ENCODE measurements at regions not wholly inside any gene's neighbourhood (a gene's known extent, or its start where the extent isn't known, plus 50 kb on each side); places are given as distances from the start of the nearest gene placed in this dataset.
"Not testable (repeated sequence)": the region's sequence is repeated elsewhere in the genome, so short reads cannot be mapped to it uniquely, and the experiment has no call there.

- DNase-seq (ENCODE audit: low spot score in 2 of 2), result peak; percentile 89
- Histone ChIP-seq H3K27me3 (ENCODE audit: low read depth) (no peaks in the 10 kb centered on the region), H3K9me3 (no peaks in the 10 kb centered on the region; the same call in 1 of the 2 replicates), H3K4me1 (peaks cover 40% of the 10 kb centered on the region), H3K36me3 (replicated peaks) (no peaks in the 10 kb centered on the region), H3K4me3 (peak overlapping the region; percentile 55)
- in situ Hi-C loops (cut with MboI; ENCODE audit: low sequenced_read_pairs), result no loop called here
These were observed 108.4 kb upstream of the PRSS16 start for GRCh38 chr6:27138837-27139755.

- peaks cover 40% of the 10 kb centered on the region for H3K4me1 ChIP-seq
- peak; percentile 74 to 76 for DNase-seq (ENCODE audit: low spot score in 2 of 2)
These were observed 107.5 kb upstream of the PRSS16 start for GRCh38 chr6:27139756-27140579.

GRCh38 chr6:27140999-27141528 lies 106.4 kb upstream of the PRSS16 start:
- DNase-seq (ENCODE audit: low spot score in 2 of 2), result peak in 1 of 2 experiments; percentile 32
- Histone ChIP-seq H3K36me3 (replicated peaks) (no peaks in the 10 kb centered on the region), H3K27me3 (ENCODE audit: low read depth) (no peaks in the 10 kb centered on the region), H3K4me3 (peak overlapping the region; percentile 21), H3K9me3 (no peaks in the 10 kb centered on the region), H3K4me1 (peaks cover 39% of the 10 kb centered on the region)
- in situ Hi-C loops (cut with MboI; ENCODE audit: low sequenced_read_pairs), result no loop called here

More at GRCh38 chr6:27139756-27140579, 107.5 kb upstream of the PRSS16 start:
- Histone ChIP-seq H3K9me3 (no peaks in the 10 kb centered on the region; the same call in 1 of the 2 replicates), H3K27me3 (ENCODE audit: low read depth) (no peaks in the 10 kb centered on the region), H3K4me3 (peak overlapping the region; percentile 55), H3K36me3 (replicated peaks) (no peaks in the 10 kb centered on the region)
- in situ Hi-C loops (cut with MboI; ENCODE audit: low sequenced_read_pairs), result no loop called here

DNA sequence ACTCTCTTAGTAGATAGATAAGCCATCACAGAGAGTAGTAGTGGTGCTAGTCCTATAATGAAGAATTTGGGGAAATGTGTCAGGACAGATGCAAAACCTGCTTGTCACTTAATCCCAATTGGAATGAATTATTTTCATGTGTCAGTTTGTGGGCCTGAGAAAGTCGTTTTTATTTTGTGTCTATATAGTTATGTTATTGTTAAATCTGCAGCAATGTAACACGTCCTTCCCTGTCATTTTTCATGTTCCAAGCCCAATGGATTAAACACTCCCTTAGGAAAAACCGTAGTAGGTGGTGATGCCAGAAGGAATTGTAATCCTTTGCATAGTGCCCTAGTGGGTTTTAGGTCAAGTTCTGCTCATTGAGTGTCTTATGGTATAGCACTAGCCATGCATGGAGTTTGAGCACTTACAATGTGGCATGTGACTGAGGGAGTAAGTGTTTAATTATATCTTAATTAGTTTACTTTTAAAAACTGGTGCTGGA lies 105.9 kb upstream of the PRSS16 start:
- Histone ChIP-seq H3K36me3 (replicated peaks) (no peaks in the 10 kb centered on the region), H3K27me3 (ENCODE audit: low read depth) (no peaks in the 10 kb centered on the region), H3K4me3 (peak overlapping the region; percentile 21), H3K9me3 (no peaks in the 10 kb centered on the region), H3K4me1 (peaks cover 39% of the 10 kb centered on the region)
- in situ Hi-C loops (cut with MboI; ENCODE audit: low sequenced_read_pairs), result no loop called here
- DNase-seq (ENCODE audit: low spot score in 2 of 2), result peak in 1 of 2 experiments; percentile 35

- in situ Hi-C loops (cut with MboI; ENCODE audit: low sequenced_read_pairs); DNase-seq (ENCODE audit: low spot score in 2 of 2); H3K4me3 ChIP-seq; H3K9me3 ChIP-seq; H3K36me3 ChIP-seq (replicated peaks); H3K27me3 ChIP-seq (ENCODE audit: low read depth): not testable (repeated sequence)
- peaks cover 30% of the 10 kb centered on the region for H3K4me1 ChIP-seq
These were observed 104.5 kb upstream of the PRSS16 start for GRCh38 chr6:27143020-27143388.

DNA sequence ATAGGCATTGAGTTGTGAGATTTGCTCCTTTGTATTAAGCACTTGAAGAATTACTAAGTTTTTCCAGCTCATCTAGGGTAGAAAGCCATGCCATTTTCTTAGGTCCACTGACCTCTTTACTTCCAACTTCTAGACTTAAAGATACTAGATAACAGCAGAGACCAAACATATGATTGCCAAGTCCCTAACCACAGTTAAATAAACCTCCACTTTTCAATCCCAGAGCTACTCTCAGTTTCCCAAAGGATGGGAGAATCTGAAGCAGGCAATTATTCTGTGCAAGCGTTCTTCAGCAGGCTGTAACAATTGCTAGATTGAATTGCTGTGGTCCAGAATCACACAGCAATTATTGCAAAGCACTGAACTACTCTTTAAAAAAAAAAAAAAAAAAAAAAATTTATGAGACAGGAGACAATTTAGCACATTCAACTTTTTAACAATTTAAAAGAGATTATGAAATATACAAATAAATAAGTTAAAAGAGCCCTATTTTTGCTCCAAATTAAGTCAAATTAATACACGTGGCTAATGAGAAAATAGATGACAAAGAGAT lies 104.0 kb upstream of the PRSS16 start:
- peaks cover 24% of the 10 kb centered on the region for H3K4me1 ChIP-seq
- DNase-seq (ENCODE audit: low spot score in 2 of 2), result no peak
- H3K36me3 ChIP-seq (replicated peaks), result no peaks in the 10 kb centered on the region
- in situ Hi-C loops (cut with MboI; ENCODE audit: low sequenced_read_pairs), result no loop called here
- no peak overlapping the region for H3K4me3 ChIP-seq
- no peaks in the 10 kb centered on the region for H3K9me3 ChIP-seq
- no peaks in the 10 kb centered on the region for H3K27me3 ChIP-seq (ENCODE audit: low read depth)

GRCh38 chr6:27144740-27145079 lies 102.8 kb upstream of the PRSS16 start:
- in situ Hi-C loops (cut with MboI; ENCODE audit: low sequenced_read_pairs), result loop anchor here (5.0 kb wide), 2 partner anchors 693 to 1112 kb away; a partner anchor contains a TSS
- H3K9me3 ChIP-seq, result no peaks in the 10 kb centered on the region
- peak in 1 of 2 experiments; percentile 51 for DNase-seq (ENCODE audit: low spot score in 2 of 2)
- H3K4me3 ChIP-seq, result peak overlapping the region; percentile 51
- H3K4me1 ChIP-seq, result peaks cover 20% of the 10 kb centered on the region
- H3K27me3 ChIP-seq (ENCODE audit: low read depth), result no peaks in the 10 kb centered on the region
- H3K36me3 ChIP-seq (replicated peaks), result no peaks in the 10 kb centered on the region

- in situ Hi-C loops (cut with MboI; ENCODE audit: low sequenced_read_pairs), result loop anchor here (5.0 kb wide), 2 partner anchors 691 to 1114 kb away; a partner anchor contains a TSS
- H3K4me3 ChIP-seq, result peak overlapping the region; percentile 51
These were observed 101.6 kb upstream of the PRSS16 start for GRCh38 chr6:27145731-27146455.

GRCh38 chr6:27146456-27146705 lies 101.1 kb upstream of the PRSS16 start:
- peak overlapping the region; percentile 51 for H3K4me3 ChIP-seq
- peaks cover 11% of the 10 kb centered on the region for H3K4me1 ChIP-seq
- H3K9me3 ChIP-seq; H3K27me3 ChIP-seq (ENCODE audit: low read depth); DNase-seq (ENCODE audit: low spot score in 2 of 2); H3K36me3 ChIP-seq (replicated peaks): not testable (repeated sequence)
- in situ Hi-C loops (cut with MboI; ENCODE audit: low sequenced_read_pairs), result loop anchor here (5.0 kb wide), 2 partner anchors 691 to 1114 kb away; a partner anchor contains a TSS

More at GRCh38 chr6:27145731-27146455, 101.6 kb upstream of the PRSS16 start:
- Histone ChIP-seq H3K9me3 (no peaks in the 10 kb centered on the region), H3K4me1 (peaks cover 16% of the 10 kb centered on the region), H3K36me3 (replicated peaks) (no peaks in the 10 kb centered on the region), H3K27me3 (ENCODE audit: low read depth) (no peaks in the 10 kb centered on the region)
- peak; percentile 81 to 87 for DNase-seq (ENCODE audit: low spot score in 2 of 2)

DNA sequence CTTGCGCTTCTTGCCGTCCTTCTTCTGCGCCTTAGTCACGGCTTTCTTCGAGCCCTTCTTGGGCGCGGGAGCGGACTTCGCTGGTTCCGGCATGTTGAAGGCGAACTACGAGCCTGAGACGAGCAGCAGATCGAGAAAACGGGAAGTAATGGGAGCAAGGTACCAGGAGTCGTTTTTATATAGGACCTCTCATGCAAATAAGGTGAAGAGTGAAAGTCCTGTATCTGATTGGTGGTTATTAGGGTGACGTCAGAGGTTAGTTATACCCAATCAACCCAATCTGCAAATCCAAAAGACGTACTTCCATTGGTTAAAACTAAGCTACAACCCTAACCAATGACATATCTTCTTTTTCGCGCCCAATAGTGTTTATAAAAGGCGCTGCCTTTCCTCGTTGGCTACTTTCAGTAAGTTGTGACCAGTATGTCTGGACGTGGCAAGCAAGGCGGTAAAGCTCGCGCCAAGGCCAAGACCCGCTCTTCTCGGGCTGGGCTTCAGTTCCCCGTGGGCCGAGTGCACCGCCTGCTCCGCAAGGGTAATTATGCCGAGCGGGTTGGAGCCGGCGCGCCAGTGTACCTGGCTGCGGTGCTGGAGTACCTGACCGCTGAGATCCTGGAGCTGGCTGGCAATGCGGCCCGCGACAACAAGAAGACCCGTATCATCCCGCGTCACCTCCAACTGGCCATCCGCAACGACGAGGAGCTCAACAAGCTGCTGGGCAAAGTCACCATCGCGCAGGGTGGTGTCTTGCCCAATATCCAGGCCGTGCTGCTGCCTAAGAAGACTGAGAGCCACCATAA lies 100.6 kb upstream of the PRSS16 start:
- no peaks in the 10 kb centered on the region for H3K27me3 ChIP-seq (ENCODE audit: low read depth)
- peaks cover 6% of the 10 kb centered on the region for H3K4me1 ChIP-seq
- peak overlapping the region; percentile 51 for H3K4me3 ChIP-seq
- no peaks in the 10 kb centered on the region for H3K9me3 ChIP-seq
- in situ Hi-C loops (cut with MboI; ENCODE audit: low sequenced_read_pairs), result loop anchor here (5.0 kb wide), 2 partner anchors 690 to 1115 kb away; a partner anchor contains a TSS
- peak; percentile 90 to 98 for DNase-seq (ENCODE audit: low spot score in 2 of 2)
- no peaks in the 10 kb centered on the region for H3K36me3 ChIP-seq (replicated peaks)

DNA sequence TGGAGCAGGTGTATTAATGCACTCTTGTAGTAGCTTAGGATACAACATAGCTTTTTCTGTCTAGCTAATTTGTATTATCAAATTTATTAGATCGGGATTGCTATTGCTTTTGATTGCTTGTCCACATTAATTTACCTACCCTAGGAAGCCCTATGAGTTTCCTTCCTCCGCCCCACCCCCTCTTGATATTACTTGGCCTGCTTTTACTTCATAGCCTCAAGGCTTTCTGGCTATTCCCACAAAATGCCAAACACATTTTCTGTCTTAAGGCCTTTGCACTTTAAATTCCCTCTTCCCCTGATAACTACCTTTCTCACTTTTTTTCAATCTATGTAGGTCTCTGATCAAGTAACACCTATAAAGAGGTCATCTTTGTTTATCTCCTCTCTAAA lies 99.1 kb upstream of the PRSS16 start:
- in situ Hi-C loops (cut with MboI; ENCODE audit: low sequenced_read_pairs), result loop anchor here (5.0 kb wide), 2 partner anchors 689 to 1116 kb away; a partner anchor contains a TSS
- H3K36me3 ChIP-seq (replicated peaks), result no peaks in the 10 kb centered on the region
- peak in 1 of 2 experiments; percentile 55 for DNase-seq (ENCODE audit: low spot score in 2 of 2)
- peaks cover 6% of the 10 kb centered on the region for H3K4me1 ChIP-seq
- H3K27me3 ChIP-seq (ENCODE audit: low read depth), result no peaks in the 10 kb centered on the region
- no peaks in the 10 kb centered on the region for H3K9me3 ChIP-seq
- H3K4me3 ChIP-seq, result no peak overlapping the region; the same call in 1 of the 2 replicates

DNA sequence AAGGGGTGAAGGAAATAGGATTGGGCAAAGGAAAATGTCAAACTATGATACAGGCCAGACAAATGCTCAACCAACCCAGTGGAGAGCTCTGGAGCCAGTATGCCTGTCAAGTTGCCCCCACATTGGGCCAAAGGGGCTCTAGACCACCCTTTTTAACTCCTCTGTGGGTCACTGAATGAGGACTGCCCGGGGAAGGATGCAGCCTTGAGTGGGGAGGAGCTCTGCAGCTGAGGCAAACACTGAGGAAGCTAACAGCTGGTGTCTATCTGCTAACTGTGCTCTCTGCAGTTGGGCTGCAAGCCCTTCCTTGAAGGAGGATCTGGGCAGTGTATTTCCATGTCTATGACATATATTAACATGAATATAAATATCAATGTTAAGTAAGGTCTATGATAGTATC lies 98.4 kb upstream of the PRSS16 start:
- Histone ChIP-seq H3K36me3 (replicated peaks) (no peaks in the 10 kb centered on the region), H3K27me3 (ENCODE audit: low read depth) (no peaks in the 10 kb centered on the region), H3K9me3 (no peaks in the 10 kb centered on the region), H3K4me1 (peaks cover 6% of the 10 kb centered on the region), H3K4me3 (no peak overlapping the region)
- no peak for DNase-seq (ENCODE audit: low spot score in 2 of 2)
- in situ Hi-C loops (cut with MboI; ENCODE audit: low sequenced_read_pairs), result loop anchor here (5.0 kb wide), 2 partner anchors 688 to 1117 kb away; a partner anchor contains a TSS

Data from HAP-1 (cell line).